ENCODE measurements at regions not wholly inside any gene's neighbourhood (a gene's known extent, or its start where the extent isn't known, plus 50 kb on each side); places are given as distances from the start of the nearest gene placed in this dataset.

- H3K4me3 ChIP-seq (ENCODE audit: low read length in 3 of 3) = no peak overlapping the region
- H3K27ac ChIP-seq (ENCODE audit: low read depth, low read length) = no peak overlapping the region
- H3K4me1 ChIP-seq (ENCODE audit: control insufficient read depth in 3 of 3, insufficient read depth in 3 of 3, low read length in 3 of 3) = no peaks in the 10 kb centered on the region
- H3K27me3 ChIP-seq (ENCODE audit: control insufficient read depth in 3 of 3, insufficient read depth in 3 of 3, low read length in 3 of 3) = no peaks in the 10 kb centered on the region
- no peak overlapping the region for H3K9ac ChIP-seq (ENCODE audit: low read depth in 1 of 3, low read length in 3 of 3)
- no peaks in the 10 kb centered on the region for H3K36me3 ChIP-seq (ENCODE audit: control insufficient read depth in 3 of 3, insufficient read depth in 3 of 3, low read length in 3 of 3)
- no peaks in the 10 kb centered on the region for H3K9me3 ChIP-seq (ENCODE audit: control insufficient read depth in 3 of 3, low read length in 3 of 3)
Measured at GRCh38 chr1:95994643-95995042, 726.9 kb upstream of the PTBP2 start.

DNA sequence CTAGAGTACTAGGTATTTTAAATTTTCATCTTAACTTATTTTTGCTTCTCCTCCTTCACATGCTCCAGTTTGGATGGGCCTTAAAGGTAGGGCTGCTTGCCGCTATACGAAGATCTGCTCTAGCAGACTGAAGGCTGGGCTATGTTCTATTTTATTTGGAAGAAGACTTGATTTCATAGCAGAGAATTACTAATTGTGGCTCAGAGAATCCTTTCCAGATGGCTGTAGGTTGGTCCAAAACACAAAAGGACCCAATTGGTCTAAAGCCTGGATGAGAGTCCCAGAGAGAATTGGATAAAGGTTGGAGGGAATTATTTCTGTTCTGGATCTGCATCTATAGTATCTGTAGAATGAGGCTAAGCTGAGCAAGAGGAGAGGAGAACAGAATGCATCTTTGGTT lies 719.4 kb upstream of the PTBP2 start:
- Histone ChIP-seq H3K9ac (ENCODE audit: low read depth in 1 of 3, low read length in 3 of 3) (no peak overlapping the region), H3K4me1 (ENCODE audit: control insufficient read depth in 3 of 3, insufficient read depth in 3 of 3, low read length in 3 of 3) (no peaks in the 10 kb centered on the region), H3K27ac (ENCODE audit: low read depth, low read length) (no peak overlapping the region), H3K4me3 (ENCODE audit: low read length in 3 of 3) (no peak overlapping the region), H3K36me3 (ENCODE audit: control insufficient read depth in 3 of 3, insufficient read depth in 3 of 3, low read length in 3 of 3) (no peaks in the 10 kb centered on the region), H3K27me3 (ENCODE audit: control insufficient read depth in 3 of 3, insufficient read depth in 3 of 3, low read length in 3 of 3) (no peaks in the 10 kb centered on the region), H3K9me3 (ENCODE audit: control insufficient read depth in 3 of 3, low read length in 3 of 3) (peaks cover 0 to 3% (median 0%) of the 10 kb centered on the region in 3 donors)

GRCh38 chr1:96002969-96003964 lies 718.3 kb upstream of the PTBP2 start:
- Histone ChIP-seq H3K27ac (ENCODE audit: low read depth, low read length) (no peak overlapping the region), H3K27me3 (ENCODE audit: control insufficient read depth in 3 of 3, insufficient read depth in 3 of 3, low read length in 3 of 3) (no peaks in the 10 kb centered on the region), H3K4me1 (ENCODE audit: control insufficient read depth in 3 of 3, insufficient read depth in 3 of 3, low read length in 3 of 3) (no peaks in the 10 kb centered on the region), H3K9me3 (ENCODE audit: control insufficient read depth in 3 of 3, low read length in 3 of 3) (peaks cover 0 to 3% (median 0%) of the 10 kb centered on the region in 3 donors), H3K36me3 (ENCODE audit: control insufficient read depth in 3 of 3, insufficient read depth in 3 of 3, low read length in 3 of 3) (no peaks in the 10 kb centered on the region), H3K4me3 (ENCODE audit: low read length in 3 of 3) (no peak overlapping the region), H3K9ac (ENCODE audit: low read depth in 1 of 3, low read length in 3 of 3) (no peak overlapping the region)

- no peaks in the 10 kb centered on the region for H3K9me3 ChIP-seq (ENCODE audit: control insufficient read depth in 3 of 3, low read length in 3 of 3)
- no peaks in the 10 kb centered on the region for H3K36me3 ChIP-seq (ENCODE audit: control insufficient read depth in 3 of 3, insufficient read depth in 3 of 3, low read length in 3 of 3)
- H3K4me3 ChIP-seq (ENCODE audit: low read length in 3 of 3) = no peak overlapping the region
- no peaks in the 10 kb centered on the region for H3K27me3 ChIP-seq (ENCODE audit: control insufficient read depth in 3 of 3, insufficient read depth in 3 of 3, low read length in 3 of 3)
- H3K4me1 ChIP-seq (ENCODE audit: control insufficient read depth in 3 of 3, insufficient read depth in 3 of 3, low read length in 3 of 3) = no peaks in the 10 kb centered on the region
- H3K9ac ChIP-seq (ENCODE audit: low read depth in 1 of 3, low read length in 3 of 3) = no peak overlapping the region
- H3K27ac ChIP-seq (ENCODE audit: low read depth, low read length) = no peak overlapping the region
Measured at GRCh38 chr1:96009831-96010434, 711.7 kb upstream of the PTBP2 start.

- Histone ChIP-seq H3K27ac (ENCODE audit: low read depth, low read length) (no peak overlapping the region), H3K9ac (ENCODE audit: low read depth in 1 of 3, low read length in 3 of 3) (no peak overlapping the region), H3K9me3 (ENCODE audit: control insufficient read depth in 3 of 3, low read length in 3 of 3) (no peaks in the 10 kb centered on the region), H3K27me3 (ENCODE audit: control insufficient read depth in 3 of 3, insufficient read depth in 3 of 3, low read length in 3 of 3) (no peaks in the 10 kb centered on the region), H3K36me3 (ENCODE audit: control insufficient read depth in 3 of 3, insufficient read depth in 3 of 3, low read length in 3 of 3) (no peaks in the 10 kb centered on the region), H3K4me1 (ENCODE audit: control insufficient read depth in 3 of 3, insufficient read depth in 3 of 3, low read length in 3 of 3) (no peaks in the 10 kb centered on the region), H3K4me3 (ENCODE audit: low read length in 3 of 3) (no peak overlapping the region)
Measured at GRCh38 chr1:96011606-96012005, 710.0 kb upstream of the PTBP2 start.

DNA sequence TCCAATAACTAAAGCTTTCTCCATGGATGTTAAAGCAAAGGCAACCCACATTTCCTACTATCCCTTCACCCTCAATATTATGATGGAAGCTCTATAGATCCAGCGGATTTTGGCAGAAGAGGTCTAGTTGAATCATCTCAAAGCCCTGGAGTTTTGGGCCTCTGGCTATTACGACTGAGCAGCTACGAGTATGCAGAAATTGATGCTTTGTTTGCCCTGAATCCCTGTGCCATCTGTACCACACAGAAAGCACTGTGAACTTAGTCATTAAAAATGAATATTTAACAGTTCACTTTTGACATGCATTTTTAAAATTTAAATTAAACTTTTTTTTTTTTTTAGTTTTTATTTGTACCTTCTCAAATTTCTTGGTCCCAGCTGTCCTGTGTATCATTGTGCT lies 705.4 kb upstream of the PTBP2 start:
- Histone ChIP-seq H3K9ac (ENCODE audit: low read depth in 1 of 3, low read length in 3 of 3) (no peak overlapping the region), H3K9me3 (ENCODE audit: control insufficient read depth in 3 of 3, low read length in 3 of 3) (no peaks in the 10 kb centered on the region), H3K4me1 (ENCODE audit: control insufficient read depth in 3 of 3, insufficient read depth in 3 of 3, low read length in 3 of 3) (no peaks in the 10 kb centered on the region), H3K36me3 (ENCODE audit: control insufficient read depth in 3 of 3, insufficient read depth in 3 of 3, low read length in 3 of 3) (no peaks in the 10 kb centered on the region), H3K27me3 (ENCODE audit: control insufficient read depth in 3 of 3, insufficient read depth in 3 of 3, low read length in 3 of 3) (no peaks in the 10 kb centered on the region), H3K4me3 (ENCODE audit: low read length in 3 of 3) (no peak overlapping the region), H3K27ac (ENCODE audit: low read depth, low read length) (no peak overlapping the region)

DNA sequence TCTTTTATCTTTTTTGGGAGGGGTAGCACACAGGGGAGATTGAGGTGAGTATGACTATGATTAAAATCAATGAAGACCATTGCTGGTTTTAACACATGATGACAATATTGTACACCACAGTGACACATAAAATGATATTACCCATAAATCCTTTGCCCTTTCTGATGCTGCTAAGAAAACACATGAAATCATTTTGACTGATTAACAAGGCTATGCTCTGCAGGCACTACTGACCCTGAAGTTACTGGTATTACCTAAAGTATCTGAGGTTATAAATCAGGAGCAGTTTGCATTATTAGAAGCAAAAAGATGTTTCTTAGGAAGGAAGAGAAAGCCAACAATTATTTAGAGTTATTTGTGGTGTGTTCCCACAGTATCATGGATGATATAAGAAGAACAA lies 701.2 kb upstream of the PTBP2 start:
- no peak overlapping the region for H3K4me3 ChIP-seq (ENCODE audit: low read length in 3 of 3)
- no peak overlapping the region for H3K27ac ChIP-seq (ENCODE audit: low read depth, low read length)
- no peaks in the 10 kb centered on the region for H3K9me3 ChIP-seq (ENCODE audit: control insufficient read depth in 3 of 3, low read length in 3 of 3)
- H3K27me3 ChIP-seq (ENCODE audit: control insufficient read depth in 3 of 3, insufficient read depth in 3 of 3, low read length in 3 of 3) = no peaks in the 10 kb centered on the region
- no peaks in the 10 kb centered on the region for H3K36me3 ChIP-seq (ENCODE audit: control insufficient read depth in 3 of 3, insufficient read depth in 3 of 3, low read length in 3 of 3)
- H3K9ac ChIP-seq (ENCODE audit: low read depth in 1 of 3, low read length in 3 of 3) = no peak overlapping the region
- no peaks in the 10 kb centered on the region for H3K4me1 ChIP-seq (ENCODE audit: control insufficient read depth in 3 of 3, insufficient read depth in 3 of 3, low read length in 3 of 3)

DNA sequence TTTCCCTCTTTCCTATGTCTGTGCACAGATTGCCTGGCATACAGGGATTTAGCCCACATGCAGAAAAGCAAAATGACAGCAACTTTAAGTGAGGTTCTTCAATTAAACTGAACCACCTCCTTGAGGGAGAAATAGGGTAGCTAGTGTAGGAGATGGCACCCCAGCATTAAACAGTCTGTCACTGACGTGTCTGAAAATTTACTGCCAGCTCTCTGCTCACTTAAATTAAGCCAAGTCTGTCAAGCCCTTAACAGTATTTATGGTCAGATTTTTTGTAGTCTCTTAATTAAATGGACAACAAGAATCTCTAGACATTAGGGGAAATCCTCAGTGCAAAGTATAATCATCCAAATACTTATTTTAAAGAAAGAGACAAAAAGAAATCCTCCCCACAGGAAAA lies 696.5 kb upstream of the PTBP2 start:
- Histone ChIP-seq H3K9me3 (ENCODE audit: control insufficient read depth in 3 of 3, low read length in 3 of 3) (no peaks in the 10 kb centered on the region), H3K4me1 (ENCODE audit: control insufficient read depth in 3 of 3, insufficient read depth in 3 of 3, low read length in 3 of 3) (no peaks in the 10 kb centered on the region), H3K27me3 (ENCODE audit: control insufficient read depth in 3 of 3, insufficient read depth in 3 of 3, low read length in 3 of 3) (no peaks in the 10 kb centered on the region), H3K4me3 (ENCODE audit: low read length in 3 of 3) (no peak overlapping the region), H3K9ac (ENCODE audit: low read depth in 1 of 3, low read length in 3 of 3) (no peak overlapping the region), H3K27ac (ENCODE audit: low read depth, low read length) (no peak overlapping the region), H3K36me3 (ENCODE audit: control insufficient read depth in 3 of 3, insufficient read depth in 3 of 3, low read length in 3 of 3) (no peaks in the 10 kb centered on the region)

DNA sequence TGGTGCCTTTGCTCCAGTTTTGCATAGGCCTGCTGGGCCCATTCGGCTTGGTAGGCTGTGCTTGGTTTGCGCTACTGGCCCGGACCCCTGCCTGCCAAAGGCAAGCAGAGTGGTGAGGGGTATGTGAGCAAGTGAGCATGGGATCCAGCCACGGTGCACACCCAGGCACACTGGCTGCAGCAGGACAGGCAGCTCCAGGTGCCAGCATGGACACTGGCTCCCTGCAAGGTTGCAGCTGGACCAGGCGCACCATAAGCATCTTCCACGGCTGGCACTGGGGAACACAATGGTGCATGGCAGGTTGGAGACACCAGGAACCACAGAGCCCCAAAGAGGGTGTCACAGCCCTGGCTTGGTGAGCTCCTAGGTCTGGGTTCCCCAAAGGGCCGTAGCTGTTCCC lies 693.5 kb upstream of the PTBP2 start:
- Histone ChIP-seq H3K27ac (ENCODE audit: low read depth, low read length) (no peak overlapping the region), H3K4me1 (ENCODE audit: control insufficient read depth in 3 of 3, insufficient read depth in 3 of 3, low read length in 3 of 3) (no peaks in the 10 kb centered on the region), H3K27me3 (ENCODE audit: control insufficient read depth in 3 of 3, insufficient read depth in 3 of 3, low read length in 3 of 3) (no peaks in the 10 kb centered on the region), H3K9ac (ENCODE audit: low read depth in 1 of 3, low read length in 3 of 3) (no peak overlapping the region), H3K4me3 (ENCODE audit: low read length in 3 of 3) (no peak overlapping the region), H3K36me3 (ENCODE audit: control insufficient read depth in 3 of 3, insufficient read depth in 3 of 3, low read length in 3 of 3) (no peaks in the 10 kb centered on the region), H3K9me3 (ENCODE audit: control insufficient read depth in 3 of 3, low read length in 3 of 3) (no peaks in the 10 kb centered on the region)

- H3K27ac ChIP-seq (ENCODE audit: low read depth, low read length) = no peak overlapping the region
- no peaks in the 10 kb centered on the region for H3K9me3 ChIP-seq (ENCODE audit: control insufficient read depth in 3 of 3, low read length in 3 of 3)
- no peak overlapping the region for H3K9ac ChIP-seq (ENCODE audit: low read depth in 1 of 3, low read length in 3 of 3)
- no peaks in the 10 kb centered on the region for H3K4me1 ChIP-seq (ENCODE audit: control insufficient read depth in 3 of 3, insufficient read depth in 3 of 3, low read length in 3 of 3)
- H3K4me3 ChIP-seq (ENCODE audit: low read length in 3 of 3) = no peak overlapping the region
- no peaks in the 10 kb centered on the region for H3K27me3 ChIP-seq (ENCODE audit: control insufficient read depth in 3 of 3, insufficient read depth in 3 of 3, low read length in 3 of 3)
- H3K36me3 ChIP-seq (ENCODE audit: control insufficient read depth in 3 of 3, insufficient read depth in 3 of 3, low read length in 3 of 3) = no peaks in the 10 kb centered on the region
Measured at GRCh38 chr1:96030312-96030711, 691.3 kb upstream of the PTBP2 start.
